ENCODE measurements at regions not wholly inside any gene's neighbourhood (a gene's known extent, or its start where the extent isn't known, plus 50 kb on each side); places are given as distances from the start of the nearest gene placed in this dataset. TPM values are rescaled to one million over a fixed set of nuclear protein-coding genes. Genes with fewer than 3 reads are reported as not detected.

GRCh38 chr14:21724090-21724973, 50.7 kb upstream of the OR4E1 start:
- H3K9me3 ChIP-seq (ENCODE audit: low read length) = no peaks in the 10 kb centered on the region
- H3K79me2 ChIP-seq (ENCODE audit: low read length) = no peaks in the 10 kb centered on the region
- H3K27me3 ChIP-seq (ENCODE audit: low read length) = no peaks in the 10 kb centered on the region
- H3K4me2 ChIP-seq (ENCODE audit: low read depth, low read length, poor library complexity, severe bottlenecking) = no peak overlapping the region
- DNase-seq = no peak
- H2AFZ ChIP-seq (ENCODE audit: low read length) = no peak overlapping the region
- H3K4me1 ChIP-seq (ENCODE audit: low read length) = no peaks in the 10 kb centered on the region
- H3K9ac ChIP-seq (ENCODE audit: low read length) = no peak overlapping the region
- no peaks in the 10 kb centered on the region for H3K9me2 ChIP-seq (replicated peaks; ENCODE audit: insufficient read depth, low read length)
- H3K36me3 ChIP-seq (ENCODE audit: insufficient read depth, low read length) = no peaks in the 10 kb centered on the region
- no peak overlapping the region for H3K27ac ChIP-seq (ENCODE audit: low read length)
- no peaks in the 10 kb centered on the region for H4K20me1 ChIP-seq (ENCODE audit: insufficient read depth, low read depth, low read length)
- no peak overlapping the region for H3K4me3 ChIP-seq (ENCODE audit: low read length)

- Histone ChIP-seq H3K4me3 (ENCODE audit: low read length) (no peak overlapping the region), H3K79me2 (ENCODE audit: low read length) (no peaks in the 10 kb centered on the region), H4K20me1 (ENCODE audit: insufficient read depth, low read depth, low read length) (no peaks in the 10 kb centered on the region), H3K4me1 (ENCODE audit: low read length) (no peaks in the 10 kb centered on the region), H3K9me3 (ENCODE audit: low read length) (no peaks in the 10 kb centered on the region), H3K27ac (ENCODE audit: low read length) (no peak overlapping the region), H3K27me3 (ENCODE audit: low read length) (no peaks in the 10 kb centered on the region), H2AFZ (ENCODE audit: low read length) (no peak overlapping the region), H3K9ac (ENCODE audit: low read length) (no peak overlapping the region), H3K36me3 (ENCODE audit: insufficient read depth, low read length) (no peaks in the 10 kb centered on the region), H3K4me2 (ENCODE audit: low read depth, low read length, poor library complexity, severe bottlenecking) (no peak overlapping the region), H3K9me2 (replicated peaks; ENCODE audit: insufficient read depth, low read length) (no peaks in the 10 kb centered on the region)
- peak; percentile 87 for DNase-seq
Observed at GRCh38 chr14:21723431-21724045, 49.9 kb upstream of the OR4E1 start.

Small RNA genes in the stretch of these regions (small RNA-seq; reads per million reads assigned to genes)
- not detected for gene AC245505.1
- not detected for gene TRAJ30
- gene TRAJ31 = not detected
- gene TRAJ32 = not detected
- gene TRAJ33 = not detected
- not detected for gene TRAJ34
- gene TRAJ35 = not detected
- not detected for gene TRAJ36
- gene TRAJ37 = not detected
- gene TRAJ38 = not detected
- gene TRAJ39 = not detected
- gene TRAJ40 = not detected
- not detected for gene TRAJ41
- gene TRAJ42 = not detected
- not detected for gene TRAJ43
- not detected for gene TRAJ44
- gene TRAJ45 = not detected
- gene TRAJ46 = not detected
- not detected for gene TRAJ47
- not detected for gene TRAJ48
- gene TRAJ49 = not detected
- not detected for gene TRAJ50
- gene TRAJ51 = not detected
- not detected for gene TRAJ52
- gene TRAJ53 = not detected
- gene TRAJ54 = not detected
- gene TRAJ55 = not detected
- not detected for gene TRAJ56
- not detected for gene TRAJ57
- not detected for gene TRAJ58
- not detected for gene TRAJ59
- gene TRAJ60 = not detected
- gene TRAJ61 = not detected
- gene TRAV15 = not detected
- gene TRDD1 = not detected
- gene TRDD2 = not detected
- gene TRDD3 = not detected
- not detected for gene TRDJ1
- not detected for gene TRDJ2
- not detected for gene TRDJ3
- gene TRDJ4 = not detected
- gene TRDV1 = not detected

Data from Karpas-422 (cell line).